ENCODE measurements at regions not wholly inside any gene's neighbourhood (a gene's known extent, or its start where the extent isn't known, plus 50 kb on each side); places are given as distances from the start of the nearest gene placed in this dataset.

- TF ChIP-seq CTCF (IDR thresholded peaks at IDR 0.05; ENCODE audit: low read depth, low read length) (no peak), EZH2phosphoT487 (IDR thresholded peaks at IDR 0.05; ENCODE audit: low read depth) (no peak)
Measured at GRCh38 chr13:105340061-105340606, 1195.3 kb downstream of the EFNB2 start.

Data from OCI-LY3 (cell line).